ENCODE measurements at regions not wholly inside any gene's neighbourhood (a gene's known extent, or its start where the extent isn't known, plus 50 kb on each side); places are given as distances from the start of the nearest gene placed in this dataset.

GRCh38 chr5:77844623-77845323 lies 68.6 kb upstream of the TBCA start:
- DNase-seq, result no peak

GRCh38 chr5:77844373-77844622 lies 68.2 kb upstream of the TBCA start:
- DNase-seq, result peak; percentile 37

GRCh38 chr5:77843570-77844372 lies 67.6 kb upstream of the TBCA start:
- peak; percentile 38 for DNase-seq

- DNase-seq, result no peak
These were observed 66.1 kb upstream of the TBCA start for GRCh38 chr5:77842243-77842642.

DNA sequence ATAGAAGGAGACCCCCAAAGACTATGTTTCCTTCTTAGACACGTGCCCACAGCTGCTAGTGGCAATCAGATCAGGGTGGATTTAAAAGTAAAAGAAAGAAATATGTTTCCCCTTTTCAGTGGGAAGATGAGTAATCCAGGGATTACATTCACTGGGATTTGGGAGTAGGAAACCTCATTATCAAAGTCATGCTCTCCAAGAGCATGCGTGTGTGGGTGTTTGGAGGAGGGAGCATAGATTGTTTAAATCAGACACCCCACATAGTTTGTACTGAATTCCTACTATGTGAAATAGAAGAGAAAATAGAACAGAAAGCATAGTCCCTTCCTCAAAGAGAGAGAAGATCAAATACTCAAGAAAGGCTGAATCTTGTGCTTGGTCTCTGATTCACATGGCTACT lies 65.5 kb upstream of the TBCA start:
- no peak for DNase-seq

- DNase-seq, result no peak
These were observed 64.8 kb upstream of the TBCA start for GRCh38 chr5:77840930-77841329.

DNA sequence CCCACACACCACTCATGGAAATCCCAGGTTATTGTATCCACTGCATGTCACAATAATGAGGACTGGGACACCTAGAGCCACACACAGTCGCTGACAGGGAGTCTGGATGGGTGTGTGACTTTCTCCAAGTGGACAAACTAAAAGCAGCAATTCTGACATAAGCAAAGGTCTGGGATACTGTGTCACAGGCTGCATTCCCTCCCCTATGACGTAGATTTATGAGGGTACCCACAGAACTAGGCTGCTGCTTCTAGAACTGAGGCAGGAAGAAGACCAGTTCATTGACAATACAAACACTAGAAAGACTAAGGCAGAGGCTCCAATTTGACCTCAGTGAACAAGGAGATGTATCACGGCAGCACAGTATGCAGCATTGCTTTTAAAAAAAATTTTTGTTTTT lies 63.6 kb upstream of the TBCA start:
- DNase-seq, result no peak

DNA sequence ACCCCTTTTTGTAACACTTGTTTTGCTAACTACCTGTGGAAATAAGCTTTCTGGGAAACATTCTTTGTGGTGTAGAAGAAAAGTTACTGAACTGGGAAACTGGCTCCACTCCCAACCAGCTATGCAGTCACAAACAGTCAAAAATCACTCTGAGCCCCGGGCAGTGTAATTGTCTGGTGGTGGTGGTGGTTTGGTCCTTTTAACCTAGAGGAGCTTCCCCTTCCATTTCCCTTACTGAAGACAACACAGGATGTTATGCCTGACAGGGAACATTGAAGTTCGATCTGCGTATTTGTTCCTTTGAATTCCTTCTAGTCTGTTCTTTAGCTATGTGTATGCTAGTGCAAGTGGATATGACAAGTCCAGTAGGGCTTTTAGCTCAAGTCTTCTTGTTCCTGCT lies 56.8 kb upstream of the TBCA start:
- DNase-seq, result no peak

- no peak for DNase-seq
These were observed 56.1 kb upstream of the TBCA start for GRCh38 chr5:77832166-77832770.

- DNase-seq, result no peak
These were observed 52.3 kb upstream of the TBCA start for GRCh38 chr5:77828445-77828844.

Measured in tongue (tissue), 1 donor.